Smooth muscle cell (in vitro differentiated cells): ENCODE measurements at regions not wholly inside any gene's neighbourhood (a gene's known extent, or its start where the extent isn't known, plus 50 kb on each side); places are given as distances from the start of the nearest gene placed in this dataset. TPM values are rescaled to one million over a fixed set of nuclear protein-coding genes. Genes with fewer than 3 reads are reported as not detected.

Experiments used
- DNase-seq: peaks from one replicate; lab custom pipeline; 2025; ENCODE audit not compliant: unreplicated experiment; lab: John Stamatoyannopoulos, UW
- H2AFZ ChIP-seq: fragments of 200-600 bp; sonication (generic); 2 replicates; pipeline ENCODE4 v1.6.0; 2016; ENCODE audit warnings: antibody characterized with exemption, low read depth, mild to moderate bottlenecking
- H3F3A ChIP-seq: fragments of 200-600 bp; sonication (generic); 2 replicates; pipeline ENCODE4 v1.6.0; 2017; ENCODE audit warnings: antibody characterized with exemption, low read depth
- H3K27ac ChIP-seq: fragments of 200-600 bp; sonication (generic); 2 replicates; pipeline ENCODE4 v1.5.1; 2016; ENCODE audit warnings: low read depth, mild to moderate bottlenecking
- H3K27me3 ChIP-seq: fragments of 200-600 bp; sonication (generic); 2 replicates; pipeline ENCODE4 v1.6.1; 2016; ENCODE audit warnings: low read depth, mild to moderate bottlenecking
- H3K36me3 ChIP-seq: fragments of 200-600 bp; sonication (generic); 2 replicates; pipeline ENCODE4 v1.5.1; 2016; ENCODE audit warnings: low read depth
- H3K4me1 ChIP-seq: fragments of 200-600 bp; sonication (generic); 2 replicates; pipeline ENCODE4 v1.5.1; 2016; ENCODE audit warnings: low read depth
- H3K4me2 ChIP-seq: fragments of 200-600 bp; sonication (generic); 2 replicates; pipeline ENCODE4 v1.6.0; 2016; ENCODE audit warnings: mild to moderate bottlenecking
- H3K4me3 ChIP-seq: fragments of 200-600 bp; sonication (generic); 2 replicates; pipeline ENCODE4 v1.5.1; 2016; ENCODE audit warnings: mild to moderate bottlenecking
- H3K79me2 ChIP-seq: fragments of 200-600 bp; sonication (generic); 2 replicates; pipeline ENCODE4 v1.6.0; 2016; ENCODE audit warnings: low read depth, mild to moderate bottlenecking
- H3K9ac ChIP-seq: fragments of 200-600 bp; sonication (generic); 2 replicates; pipeline ENCODE4 v1.6.0; 2016; ENCODE audit warnings: low read depth
- H3K9me3 ChIP-seq: fragments of 200-600 bp; sonication (generic); replicated peaks from 2 replicates; pipeline ENCODE4 v1.5.1; 2016; ENCODE audit warnings: low read depth
- H4K20me1 ChIP-seq: fragments of 200-600 bp; sonication (generic); 2 replicates; pipeline ENCODE4 v1.6.0; 2016; ENCODE audit warnings: low read depth
- CTCF ChIP-seq: fragments of 200-600 bp; sonication (generic); IDR thresholded peaks from 2 replicates; pipeline ENCODE4 v1.5.1; 2017; ENCODE audit warnings: borderline replicate concordance, mild to moderate bottlenecking, antibody characterized with exemption; ENCODE audit not compliant: insufficient read depth, poor library complexity, severe bottlenecking
- WGBS: methylation state at CpG from one replicate; pipeline ENCODE4 v1.1.7; 2016; ENCODE audit warnings: low lambda C conversion rate; 5-methylcytosine and 5-hydroxymethylcytosine counted together
- microRNA counts: library from miRNA; unstranded; fragments of <30 nt; microRNA quantifications from one replicate; lab custom pipeline; 2016
- microRNA-seq: library from miRNA; unstranded; fragments of <30 nt; microRNA quantifications from one replicate; pipeline ENCODE4, GENCODE V29; 2016; ENCODE audit warnings: borderline number of aligned reads
- small RNA-seq: library from RNA; depleted of rRNA; stranded (forward); fragments of <200 nt; gene quantifications from one replicate; pipeline ENCODE3, GENCODE V24; 2014

DNA sequence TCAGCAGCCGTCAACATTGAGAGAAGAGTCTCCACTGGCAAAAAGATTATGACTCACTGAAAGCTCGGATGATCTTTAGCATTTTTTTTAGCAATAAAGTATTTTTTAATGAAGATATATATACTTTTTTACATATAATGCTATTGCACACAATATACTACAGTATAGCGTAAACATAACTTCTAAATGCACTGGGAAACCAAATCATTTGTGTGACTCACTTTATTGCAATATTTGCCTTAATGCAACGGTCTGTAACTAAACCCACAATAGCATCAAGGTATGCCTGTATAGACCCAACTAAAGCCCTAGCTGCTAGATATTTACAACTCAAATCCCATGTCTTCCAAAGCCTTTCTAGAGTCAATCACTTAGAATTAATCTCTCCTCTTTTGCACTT is 52.3 kb upstream of the EDNRA start:
- H3K4me1 ChIP-seq, result no peaks in the 10 kb centered on the region
- H3K36me3 ChIP-seq, result no peaks in the 10 kb centered on the region
- no peak overlapping the region for H3K4me2 ChIP-seq
- H2AFZ ChIP-seq, result no peak overlapping the region
- H4K20me1 ChIP-seq, result no peaks in the 10 kb centered on the region
- H3K27ac ChIP-seq, result no peak overlapping the region
- H3F3A ChIP-seq, result no peaks in the 10 kb centered on the region
- H3K27me3 ChIP-seq, result no peaks in the 10 kb centered on the region
- TF ChIP-seq CTCF, result no peak
- 91% methylated on average over 4 of the region's 4 CpGs for WGBS
- H3K9ac ChIP-seq, result no peak overlapping the region
- H3K4me3 ChIP-seq, result no peak overlapping the region
- no peak for DNase-seq
- peaks cover 9% of the 10 kb centered on the region for H3K9me3 ChIP-seq
- no peaks in the 10 kb centered on the region for H3K79me2 ChIP-seq

- Histone ChIP-seq H3F3A (no peaks in the 10 kb centered on the region), H3K4me3 (no peak overlapping the region), H4K20me1 (no peaks in the 10 kb centered on the region), H3K9me3 (peaks cover 9% of the 10 kb centered on the region), H3K4me1 (no peaks in the 10 kb centered on the region), H3K27ac (no peak overlapping the region), H2AFZ (no peak overlapping the region), H3K9ac (no peak overlapping the region), H3K79me2 (no peaks in the 10 kb centered on the region), H3K27me3 (no peaks in the 10 kb centered on the region), H3K4me2 (no peak overlapping the region), H3K36me3 (no peaks in the 10 kb centered on the region)
- no peak for DNase-seq
- WGBS, result 65% methylated on average over 2 of the region's 2 CpGs
- no peak for TF ChIP-seq CTCF
Measured at GRCh38 chr4:147430111-147430510, 50.8 kb upstream of the EDNRA start.

MicroRNA genes in the stretch of these regions (microRNA counts, 767-probe panel; counts per million panel counts)
- microRNA hsa-miR-548g-3p (lab: Ali Mortazavi, UCI), result 183 counts per million

Small RNAs in the stretch of these regions (microRNA-seq; reads per million reads assigned to microRNA genes)
- not detected for gene MIR548G

Small RNAs in the stretch of these regions (small RNA-seq; reads per million reads assigned to genes)
- gene MIR548G, result not detected
